CD4-positive, alpha-beta T cell treated with Interleukin-6 at 100 ng/mL for 8 hours (primary cell): ENCODE measurements at regions not wholly inside any gene's neighbourhood (a gene's known extent, or its start where the extent isn't known, plus 50 kb on each side); places are given as distances from the start of the nearest gene placed in this dataset.

ENCODE experiments used
- DNase-seq: peaks from one replicate; pipeline ENCODE4 v3.0.0-alpha.2; 2020; ENCODE audit warnings: mixed read lengths, low spot score

GRCh38 chr19:31223740-31224534 is 125.3 kb downstream of the TSHZ3 start:
- no peak for DNase-seq

GRCh38 chr19:31220540-31220939 is 128.7 kb downstream of the TSHZ3 start:
- DNase-seq = peak; percentile 44

- DNase-seq = no peak
Observed at GRCh38 chr19:31214997-31215396, 134.2 kb downstream of the TSHZ3 start.

GRCh38 chr19:31214086-31214485 is 135.2 kb downstream of the TSHZ3 start:
- DNase-seq = peak; percentile 90

- DNase-seq = no peak
Observed at GRCh38 chr19:31211088-31211487, 138.1 kb downstream of the TSHZ3 start.

GRCh38 chr19:31205887-31206518 is 143.2 kb downstream of the TSHZ3 start:
- no peak for DNase-seq

- DNase-seq = no peak
Observed at GRCh38 chr19:31204115-31204514, 145.1 kb downstream of the TSHZ3 start.

- no peak for DNase-seq
Observed at GRCh38 chr19:31185261-31185660, 164.0 kb downstream of the TSHZ3 start.

GRCh38 chr19:31181535-31181934 is 167.7 kb downstream of the TSHZ3 start:
- DNase-seq = no peak

GRCh38 chr19:31180907-31181306 is 168.3 kb downstream of the TSHZ3 start:
- DNase-seq = no peak

GRCh38 chr19:31179471-31179852 is 169.8 kb downstream of the TSHZ3 start:
- no peak for DNase-seq

GRCh38 chr19:31178833-31179470 is 170.3 kb downstream of the TSHZ3 start:
- DNase-seq = no peak

- DNase-seq = no peak
Observed at GRCh38 chr19:31177246-31177645, 172.0 kb downstream of the TSHZ3 start.

- no peak for DNase-seq
Observed at GRCh38 chr19:31175564-31176348, 173.5 kb downstream of the TSHZ3 start.

GRCh38 chr19:31174948-31175347 is 174.3 kb downstream of the TSHZ3 start:
- no peak for DNase-seq

- no peak for DNase-seq
Observed at GRCh38 chr19:31173991-31174390, 175.2 kb downstream of the TSHZ3 start.

GRCh38 chr19:31171936-31172335 is 177.3 kb downstream of the TSHZ3 start:
- no peak for DNase-seq

GRCh38 chr19:31170046-31170445 is 179.2 kb downstream of the TSHZ3 start:
- no peak for DNase-seq

GRCh38 chr19:31168106-31168625 is 181.1 kb downstream of the TSHZ3 start:
- no peak for DNase-seq

- no peak for DNase-seq
Observed at GRCh38 chr19:31167690-31168089, 181.5 kb downstream of the TSHZ3 start.

GRCh38 chr19:31166206-31166605 is 183.0 kb downstream of the TSHZ3 start:
- no peak for DNase-seq

GRCh38 chr19:31164791-31165251 is 184.4 kb downstream of the TSHZ3 start:
- DNase-seq = no peak
